ENCODE measurements at regions not wholly inside any gene's neighbourhood (a gene's known extent, or its start where the extent isn't known, plus 50 kb on each side); places are given as distances from the start of the nearest gene placed in this dataset.

DNA sequence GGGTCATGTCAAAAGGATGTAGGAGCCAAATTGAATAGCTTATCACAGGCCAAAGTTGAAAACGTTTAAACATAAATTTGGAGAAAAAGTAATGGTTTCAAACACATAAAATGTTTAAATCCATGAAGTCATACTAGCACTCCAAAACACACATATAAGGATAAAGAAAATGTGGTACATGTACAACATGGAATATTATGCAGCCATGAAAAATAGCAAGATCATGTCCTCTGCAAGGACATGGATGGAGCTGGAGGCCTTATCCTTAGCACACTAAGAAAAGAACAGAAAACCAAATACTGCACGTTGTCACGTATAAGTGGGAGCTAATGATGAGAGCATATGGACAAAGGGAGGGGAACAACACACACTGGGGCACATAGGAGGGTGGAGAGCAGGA, 911.7 kb upstream of the PCDH20 start:
- Histone ChIP-seq H3K4me3 (no peak overlapping the region), H3K9me3 (replicated peaks in 1 of 11) (peaks cover 0 to 14% (median 4%) of the 10 kb centered on the region in 11 experiments; a peak in 9 of 22 replicates), H4K20me1 (no peaks in the 10 kb centered on the region), H3K9ac (no peak overlapping the region), H3K36me3 (no peaks in the 10 kb centered on the region), H3K4me2 (no peak overlapping the region), H3K27me3 (no peaks in the 10 kb centered on the region), H3K4me1 (no peaks in the 10 kb centered on the region), H3K27ac (no peak overlapping the region)
- no peak for TF ChIP-seq Cebpa-rat (IDR thresholded peaks at IDR 0.05)

DNA sequence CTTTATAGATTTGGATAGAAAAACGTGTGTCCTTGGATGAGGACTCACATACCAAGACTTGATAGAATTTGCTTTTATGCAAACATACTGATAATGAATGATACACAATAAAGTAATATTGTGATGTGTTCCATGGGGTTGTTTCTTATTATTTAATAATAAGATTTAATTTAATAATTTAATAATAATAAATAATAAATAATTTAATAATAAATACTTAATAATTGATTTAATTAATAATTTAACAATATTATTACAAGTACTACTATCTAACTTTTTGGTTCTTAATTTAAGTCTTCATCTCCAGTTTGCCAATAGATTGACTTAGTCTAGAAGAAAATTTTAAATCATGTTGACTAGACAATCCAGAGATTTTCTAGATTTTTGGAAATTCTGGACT, 909.2 kb upstream of the PCDH20 start:
- Histone ChIP-seq H3K9ac (no peak overlapping the region), H3K9me3 (replicated peaks in 1 of 11) (peaks cover 0 to 10% (median 4%) of the 10 kb centered on the region in 11 experiments; a peak in 9 of 22 replicates), H3K27me3 (no peaks in the 10 kb centered on the region), H3K4me1 (peaks cover 0 to 9% (median 7%) of the 10 kb centered on the region in 10 experiments; a peak in 10 of 20 replicates), H3K4me2 (no peak overlapping the region), H3K27ac (no peak overlapping the region), H4K20me1 (no peaks in the 10 kb centered on the region), H3K4me3 (no peak overlapping the region), H3K36me3 (no peaks in the 10 kb centered on the region)
- TF ChIP-seq Cebpa-rat (IDR thresholded peaks at IDR 0.05) = no peak

DNA sequence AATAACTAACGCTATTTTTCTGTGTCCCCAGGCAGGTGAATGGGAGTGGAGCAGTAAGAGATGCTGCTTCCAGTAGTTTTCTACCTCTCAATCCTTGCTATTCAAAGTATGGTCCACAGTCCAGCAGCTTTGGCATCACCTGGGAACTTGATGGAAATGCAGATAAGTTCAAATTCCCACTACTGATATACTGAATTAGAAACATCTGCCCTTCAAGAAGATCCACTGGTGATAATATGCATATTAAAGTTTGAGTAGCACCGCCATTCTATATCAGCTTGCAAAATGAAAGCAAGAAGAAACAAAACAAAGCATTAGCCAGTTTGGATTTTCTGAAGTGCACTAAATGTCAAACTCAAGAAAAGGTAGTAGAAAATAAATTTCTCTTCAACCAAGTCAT, 906.2 kb upstream of the PCDH20 start:
- Histone ChIP-seq H3K27ac (no peak overlapping the region), H3K4me1 (peaks cover 0 to 9% (median 7%) of the 10 kb centered on the region in 10 experiments; a peak in 10 of 20 replicates), H4K20me1 (no peaks in the 10 kb centered on the region), H3K4me3 (no peak overlapping the region), H3K4me2 (no peak overlapping the region), H3K27me3 (no peaks in the 10 kb centered on the region), H3K9ac (no peak overlapping the region), H3K9me3 (replicated peaks in 1 of 11) (no peaks in the 10 kb centered on the region; a peak in 1 of 22 replicates), H3K36me3 (no peaks in the 10 kb centered on the region)
- TF ChIP-seq Cebpa-rat (IDR thresholded peaks at IDR 0.05) = no peak

DNA sequence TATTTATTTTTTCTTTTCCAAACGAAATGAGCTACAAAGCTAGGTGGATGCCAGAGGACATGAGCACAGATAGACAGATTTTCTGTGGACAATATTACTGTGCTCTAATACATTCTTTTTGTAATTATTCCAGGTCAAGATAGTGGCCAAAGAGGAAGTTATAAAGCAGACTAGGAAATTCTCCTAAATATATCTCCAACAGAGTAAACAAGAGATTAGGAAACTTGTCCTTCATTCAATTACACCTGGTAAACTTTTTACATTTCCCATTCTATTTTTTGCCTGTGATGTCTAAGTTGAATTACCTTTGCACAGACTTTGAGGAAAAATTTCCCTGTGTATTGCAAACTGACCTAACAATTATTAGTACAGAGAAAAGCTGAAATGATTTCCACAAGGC, 905.5 kb upstream of the PCDH20 start:
- H3K27ac ChIP-seq = no peak overlapping the region
- peak overlapping the region in 5 of 11 experiments; percentile 5 to 23 (median 9); a peak in 4 of 22 replicates for H3K4me2 ChIP-seq
- no peaks in the 10 kb centered on the region for H4K20me1 ChIP-seq
- no peak overlapping the region for H3K4me3 ChIP-seq
- H3K27me3 ChIP-seq = no peaks in the 10 kb centered on the region
- no peak for TF ChIP-seq Cebpa-rat (IDR thresholded peaks at IDR 0.05)
- H3K4me1 ChIP-seq = peaks cover 0 to 9% (median 7%) of the 10 kb centered on the region in 10 experiments; a peak in 10 of 20 replicates
- no peaks in the 10 kb centered on the region; a peak in 1 of 22 replicates for H3K9me3 ChIP-seq (replicated peaks in 1 of 11)
- no peak overlapping the region for H3K9ac ChIP-seq
- no peaks in the 10 kb centered on the region for H3K36me3 ChIP-seq

DNA sequence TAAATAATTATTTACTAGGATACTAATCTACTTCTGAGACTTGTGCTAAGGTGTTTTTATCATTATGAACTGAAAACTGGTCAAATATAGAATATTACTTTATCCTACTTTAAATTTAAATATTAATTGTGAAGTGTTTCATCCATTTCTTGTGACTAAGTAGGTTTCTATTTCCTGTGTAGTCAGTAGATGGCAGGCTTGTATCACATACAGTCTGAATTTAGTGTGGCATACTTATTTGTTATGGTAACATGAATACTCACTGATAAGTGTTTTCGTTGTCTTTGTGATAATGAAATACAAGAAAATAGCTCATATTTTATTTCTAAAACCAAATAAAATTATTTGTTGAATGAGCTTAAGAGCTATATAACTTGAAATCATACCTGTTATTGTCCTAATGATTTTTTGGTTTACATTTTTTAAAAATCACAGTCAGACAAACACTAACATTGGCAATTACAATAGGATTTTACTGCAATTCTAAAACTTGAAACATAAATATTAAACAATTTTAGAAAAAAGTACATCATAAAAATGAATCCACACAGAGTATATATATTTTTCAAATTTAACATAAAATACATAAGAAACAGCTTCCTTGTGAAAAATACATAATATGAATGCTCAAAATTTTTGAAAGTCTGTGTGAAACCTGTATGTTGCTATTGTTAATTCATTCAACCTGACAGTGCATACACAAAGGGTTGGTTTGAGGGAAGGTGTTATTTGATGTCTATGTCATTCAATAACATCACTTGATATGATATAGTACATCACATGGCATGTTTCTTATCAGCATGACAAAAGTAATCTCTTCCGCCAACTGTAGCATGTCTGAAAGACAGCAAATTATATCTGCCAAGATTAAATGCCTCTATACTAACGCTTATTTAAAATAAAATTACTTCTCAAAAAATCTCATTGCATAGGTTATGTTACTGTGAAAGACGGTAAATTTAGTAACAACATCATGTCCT, 904.8 kb upstream of the PCDH20 start:
- H3K4me3 ChIP-seq = no peak overlapping the region
- H3K4me1 ChIP-seq = peaks cover 0 to 9% (median 7%) of the 10 kb centered on the region in 10 experiments; a peak in 10 of 20 replicates
- no peaks in the 10 kb centered on the region for H3K36me3 ChIP-seq
- no peak overlapping the region for H3K9ac ChIP-seq
- no peak for TF ChIP-seq Cebpa-rat (IDR thresholded peaks at IDR 0.05)
- peak overlapping the region in 5 of 11 experiments; percentile 5 to 23 (median 9); a peak in 4 of 22 replicates for H3K4me2 ChIP-seq
- no peaks in the 10 kb centered on the region; a peak in 1 of 22 replicates for H3K9me3 ChIP-seq (replicated peaks in 1 of 11)
- no peak overlapping the region for H3K27ac ChIP-seq
- no peaks in the 10 kb centered on the region for H4K20me1 ChIP-seq
- no peaks in the 10 kb centered on the region for H3K27me3 ChIP-seq

DNA sequence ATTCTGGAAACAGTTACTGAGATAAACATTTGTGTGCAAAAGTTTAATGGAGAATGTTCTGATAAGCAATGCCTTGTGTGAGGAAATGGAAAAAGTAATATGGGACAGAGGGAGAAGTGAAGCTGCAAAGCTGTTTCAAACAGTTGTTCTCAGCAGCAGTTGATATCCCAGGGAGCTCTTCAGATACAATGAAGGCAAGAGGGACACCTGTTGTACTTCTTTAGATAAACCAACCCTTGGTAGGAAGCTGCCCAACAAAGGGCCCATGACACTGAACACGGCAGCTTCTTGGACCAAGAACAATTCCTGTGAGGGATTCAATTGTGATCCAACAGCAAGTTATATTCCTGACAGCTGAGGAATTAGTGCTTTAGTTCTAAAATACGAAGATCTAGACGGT, 894.3 kb upstream of the PCDH20 start:
- Histone ChIP-seq H3K4me3 (no peak overlapping the region), H3K27me3 (no peaks in the 10 kb centered on the region), H3K36me3 (no peaks in the 10 kb centered on the region), H3K9ac (no peak overlapping the region), H3K4me1 (peaks cover 0 to 19% (median 9%) of the 10 kb centered on the region in 10 experiments; a peak in 10 of 20 replicates), H3K4me2 (no peak overlapping the region), H3K27ac (no peak overlapping the region), H3K9me3 (replicated peaks in 1 of 11) (0 out of 22 replicates have a peak, but pooled peaks cover 0 to 5% (median 0%) of the 10 kb centered on the region in 11 experiments), H4K20me1 (no peaks in the 10 kb centered on the region)
- no peak for TF ChIP-seq Cebpa-rat (IDR thresholded peaks at IDR 0.05)

DNA sequence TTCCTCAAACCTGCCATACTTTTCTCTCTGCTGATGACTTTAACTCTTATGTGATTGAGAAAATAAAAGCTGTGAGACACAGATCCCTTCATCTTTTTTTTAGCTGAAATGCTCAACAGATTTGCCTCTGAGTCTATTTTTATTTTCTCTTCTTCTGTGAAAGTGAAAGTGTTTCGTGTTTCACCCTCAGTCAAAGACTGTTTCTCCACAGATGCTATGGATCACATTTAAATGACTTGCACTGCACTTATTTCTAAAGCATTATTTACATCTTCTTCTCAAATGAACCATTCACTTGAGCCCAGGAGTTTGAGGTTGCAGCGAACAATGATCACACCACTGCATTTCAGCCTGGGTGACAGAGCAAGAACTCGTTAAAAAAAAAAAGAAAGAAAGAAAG, 890.1 kb upstream of the PCDH20 start:
- no peaks in the 10 kb centered on the region for H4K20me1 ChIP-seq
- H3K4me1 ChIP-seq = peaks cover 0 to 28% (median 11%) of the 10 kb centered on the region in 10 experiments; a peak in 10 of 20 replicates
- peak overlapping the region in 5 of 11 experiments; percentile 0 to 46 (median 26); a peak in 5 of 22 replicates for H3K27ac ChIP-seq
- peak overlapping the region in 8 of 10 experiments; percentile 2 to 52 (median 32); a peak in 10 of 20 replicates for H3K4me3 ChIP-seq
- H3K4me2 ChIP-seq = peak overlapping the region; percentile 45 to 78 (median 60)
- H3K27me3 ChIP-seq = no peaks in the 10 kb centered on the region
- no peak for TF ChIP-seq Cebpa-rat (IDR thresholded peaks at IDR 0.05)
- H3K9me3 ChIP-seq (replicated peaks in 1 of 11) = peaks cover 0 to 14% (median 5%) of the 10 kb centered on the region in 11 experiments; a peak in 11 of 22 replicates
- H3K36me3 ChIP-seq = no peaks in the 10 kb centered on the region
- peak overlapping the region in 7 of 11 experiments; percentile 16 to 49 (median 34); a peak in 8 of 22 replicates for H3K9ac ChIP-seq

DNA sequence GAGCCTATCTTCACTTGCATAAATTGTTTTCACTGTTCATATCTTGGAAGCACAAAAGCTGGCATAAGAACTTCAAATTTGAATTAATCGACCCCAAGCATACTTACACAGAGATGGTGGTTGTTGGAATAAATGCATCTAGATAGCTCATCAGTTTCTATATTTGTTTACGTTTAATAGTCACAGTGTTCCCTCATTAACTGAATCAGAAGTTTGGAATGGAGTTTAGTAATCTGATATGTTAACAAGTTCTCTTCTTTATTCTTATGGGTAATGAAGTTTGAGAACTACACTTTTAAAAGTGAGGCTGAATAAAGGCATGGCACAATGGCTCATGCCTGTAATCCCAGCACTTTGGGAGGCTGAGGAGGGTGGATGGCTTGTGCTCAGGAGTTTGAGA, 886.7 kb upstream of the PCDH20 start:
- H3K4me2 ChIP-seq = no peak overlapping the region
- no peaks in the 10 kb centered on the region for H4K20me1 ChIP-seq
- H3K9ac ChIP-seq = no peak overlapping the region
- TF ChIP-seq Cebpa-rat (IDR thresholded peaks at IDR 0.05) = no peak
- peaks cover 0 to 28% (median 11%) of the 10 kb centered on the region in 10 experiments; a peak in 10 of 20 replicates for H3K4me1 ChIP-seq
- no peaks in the 10 kb centered on the region for H3K36me3 ChIP-seq
- H3K27me3 ChIP-seq = no peaks in the 10 kb centered on the region
- H3K27ac ChIP-seq = no peak overlapping the region
- no peak overlapping the region for H3K4me3 ChIP-seq
- H3K9me3 ChIP-seq (replicated peaks in 1 of 11) = peaks cover 0 to 14% (median 5%) of the 10 kb centered on the region in 11 experiments; a peak in 11 of 22 replicates

DNA sequence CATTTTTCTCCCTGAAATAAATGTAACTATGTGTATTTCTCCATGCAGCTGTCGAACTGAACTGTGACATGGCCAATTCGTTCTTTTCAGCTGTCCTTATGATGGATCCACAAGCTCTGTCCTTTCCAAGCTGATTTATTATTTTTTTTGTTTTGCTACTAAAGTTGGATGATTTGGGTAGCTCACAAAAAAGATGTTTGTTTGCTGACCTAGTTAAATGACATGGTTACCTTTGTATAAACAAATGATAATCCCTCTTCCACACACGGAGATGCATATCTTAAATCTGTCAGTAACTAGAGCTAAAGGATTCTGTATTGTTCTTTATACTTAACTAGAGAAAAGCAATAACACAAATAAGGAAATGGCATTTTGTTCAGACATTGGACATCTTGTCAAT, 884.3 kb upstream of the PCDH20 start:
- H3K27ac ChIP-seq = no peak overlapping the region
- no peaks in the 10 kb centered on the region for H3K36me3 ChIP-seq
- peaks cover 0 to 10% (median 4%) of the 10 kb centered on the region in 10 experiments; a peak in 8 of 20 replicates for H3K4me1 ChIP-seq
- H3K9ac ChIP-seq = no peak overlapping the region
- no peak overlapping the region for H3K4me2 ChIP-seq
- peaks cover 0 to 14% (median 5%) of the 10 kb centered on the region in 11 experiments; a peak in 11 of 22 replicates for H3K9me3 ChIP-seq (replicated peaks in 1 of 11)
- no peaks in the 10 kb centered on the region for H4K20me1 ChIP-seq
- H3K27me3 ChIP-seq = no peaks in the 10 kb centered on the region
- no peak overlapping the region for H3K4me3 ChIP-seq
- TF ChIP-seq Cebpa-rat (IDR thresholded peaks at IDR 0.05) = no peak
